ENCODE measurements at regions not wholly inside any gene's neighbourhood (a gene's known extent, or its start where the extent isn't known, plus 50 kb on each side); places are given as distances from the start of the nearest gene placed in this dataset.

GRCh38 chr6:222468-222867, 69.8 kb upstream of the DUSP22 start:
- no peak overlapping the region for H3K4me3 ChIP-seq (ENCODE audit: low read length)
- H3K27me3 ChIP-seq (ENCODE audit: control insufficient read depth, insufficient read depth, low read length), result no peaks in the 10 kb centered on the region
- H3K27ac ChIP-seq (ENCODE audit: low read length), result no peak overlapping the region
- H3K9ac ChIP-seq (ENCODE audit: low read length), result no peak overlapping the region
- no peaks in the 10 kb centered on the region for H3K9me3 ChIP-seq (ENCODE audit: control insufficient read depth, low read depth, low read length)
- H3K36me3 ChIP-seq (ENCODE audit: control insufficient read depth, low read depth, low read length), result no peaks in the 10 kb centered on the region
- peaks cover 3% of the 10 kb centered on the region for H3K4me1 ChIP-seq (ENCODE audit: control insufficient read depth, low read depth, low read length)

- Histone ChIP-seq H3K27me3 (ENCODE audit: control insufficient read depth, insufficient read depth, low read length) (no peaks in the 10 kb centered on the region), H3K4me3 (ENCODE audit: low read length) (no peak overlapping the region), H3K9me3 (ENCODE audit: control insufficient read depth, low read depth, low read length) (no peaks in the 10 kb centered on the region), H3K27ac (ENCODE audit: low read length) (no peak overlapping the region), H3K36me3 (ENCODE audit: control insufficient read depth, low read depth, low read length) (no peaks in the 10 kb centered on the region), H3K9ac (ENCODE audit: low read length) (no peak overlapping the region), H3K4me1 (ENCODE audit: control insufficient read depth, low read depth, low read length) (peaks cover 3% of the 10 kb centered on the region)
Measured at GRCh38 chr6:223136-223535, 69.2 kb upstream of the DUSP22 start.

GRCh38 chr6:223763-224162, 68.5 kb upstream of the DUSP22 start:
- Histone ChIP-seq H3K4me3 (ENCODE audit: low read length) (no peak overlapping the region), H3K27ac (ENCODE audit: low read length) (no peak overlapping the region), H3K4me1 (ENCODE audit: control insufficient read depth, low read depth, low read length) (peaks cover 3% of the 10 kb centered on the region), H3K36me3 (ENCODE audit: control insufficient read depth, low read depth, low read length) (no peaks in the 10 kb centered on the region), H3K9me3 (ENCODE audit: control insufficient read depth, low read depth, low read length) (no peaks in the 10 kb centered on the region), H3K9ac (ENCODE audit: low read length) (no peak overlapping the region), H3K27me3 (ENCODE audit: control insufficient read depth, insufficient read depth, low read length) (no peaks in the 10 kb centered on the region)

GRCh38 chr6:224350-224749, 67.9 kb upstream of the DUSP22 start:
- no peak overlapping the region for H3K9ac ChIP-seq (ENCODE audit: low read length)
- no peak overlapping the region for H3K27ac ChIP-seq (ENCODE audit: low read length)

GRCh38 chr6:225121-225721, 67.1 kb upstream of the DUSP22 start:
- H3K27me3 ChIP-seq (ENCODE audit: control insufficient read depth, insufficient read depth, low read length), result no peaks in the 10 kb centered on the region
- H3K9ac ChIP-seq (ENCODE audit: low read length), result no peak overlapping the region
- no peaks in the 10 kb centered on the region for H3K9me3 ChIP-seq (ENCODE audit: control insufficient read depth, low read depth, low read length)
- H3K4me1 ChIP-seq (ENCODE audit: control insufficient read depth, low read depth, low read length), result peaks cover 3% of the 10 kb centered on the region
- no peaks in the 10 kb centered on the region for H3K36me3 ChIP-seq (ENCODE audit: control insufficient read depth, low read depth, low read length)
- no peak overlapping the region for H3K27ac ChIP-seq (ENCODE audit: low read length)
- no peak overlapping the region for H3K4me3 ChIP-seq (ENCODE audit: low read length)

More at GRCh38 chr6:224350-224749, 67.9 kb upstream of the DUSP22 start:
- H3K4me3 ChIP-seq (ENCODE audit: low read length), result no peak overlapping the region
- no peaks in the 10 kb centered on the region for H3K27me3 ChIP-seq (ENCODE audit: control insufficient read depth, insufficient read depth, low read length)
- H3K4me1 ChIP-seq (ENCODE audit: control insufficient read depth, low read depth, low read length), result peaks cover 3% of the 10 kb centered on the region
- H3K9me3 ChIP-seq (ENCODE audit: control insufficient read depth, low read depth, low read length), result no peaks in the 10 kb centered on the region
- no peaks in the 10 kb centered on the region for H3K36me3 ChIP-seq (ENCODE audit: control insufficient read depth, low read depth, low read length)

- H3K9ac ChIP-seq (ENCODE audit: low read length), result no peak overlapping the region
- no peaks in the 10 kb centered on the region for H3K36me3 ChIP-seq (ENCODE audit: control insufficient read depth, low read depth, low read length)
- no peak overlapping the region for H3K4me3 ChIP-seq (ENCODE audit: low read length)
- H3K27me3 ChIP-seq (ENCODE audit: control insufficient read depth, insufficient read depth, low read length), result no peaks in the 10 kb centered on the region
- H3K9me3 ChIP-seq (ENCODE audit: control insufficient read depth, low read depth, low read length), result no peaks in the 10 kb centered on the region
- no peak overlapping the region for H3K27ac ChIP-seq (ENCODE audit: low read length)
- peaks cover 3% of the 10 kb centered on the region for H3K4me1 ChIP-seq (ENCODE audit: control insufficient read depth, low read depth, low read length)
Measured at GRCh38 chr6:225907-226306, 66.4 kb upstream of the DUSP22 start.

- Histone ChIP-seq H3K4me1 (ENCODE audit: control insufficient read depth, low read depth, low read length) (peaks cover 3% of the 10 kb centered on the region), H3K36me3 (ENCODE audit: control insufficient read depth, low read depth, low read length) (no peaks in the 10 kb centered on the region), H3K27ac (ENCODE audit: low read length) (no peak overlapping the region), H3K9me3 (ENCODE audit: control insufficient read depth, low read depth, low read length) (no peaks in the 10 kb centered on the region), H3K9ac (ENCODE audit: low read length) (no peak overlapping the region), H3K4me3 (ENCODE audit: low read length) (no peak overlapping the region), H3K27me3 (ENCODE audit: control insufficient read depth, insufficient read depth, low read length) (no peaks in the 10 kb centered on the region)
Measured at GRCh38 chr6:226516-227073, 65.7 kb upstream of the DUSP22 start.

- Histone ChIP-seq H3K9me3 (ENCODE audit: control insufficient read depth, low read depth, low read length) (no peaks in the 10 kb centered on the region), H3K27ac (ENCODE audit: low read length) (no peak overlapping the region), H3K27me3 (ENCODE audit: control insufficient read depth, insufficient read depth, low read length) (no peaks in the 10 kb centered on the region), H3K36me3 (ENCODE audit: control insufficient read depth, low read depth, low read length) (no peaks in the 10 kb centered on the region), H3K4me3 (ENCODE audit: low read length) (no peak overlapping the region), H3K9ac (ENCODE audit: low read length) (no peak overlapping the region), H3K4me1 (ENCODE audit: control insufficient read depth, low read depth, low read length) (peaks cover 3% of the 10 kb centered on the region)
Measured at GRCh38 chr6:227074-227782, 65.1 kb upstream of the DUSP22 start.

- H3K9me3 ChIP-seq (ENCODE audit: control insufficient read depth, low read depth, low read length), result no peaks in the 10 kb centered on the region
- H3K27me3 ChIP-seq (ENCODE audit: control insufficient read depth, insufficient read depth, low read length), result no peaks in the 10 kb centered on the region
- no peak overlapping the region for H3K27ac ChIP-seq (ENCODE audit: low read length)
- H3K4me3 ChIP-seq (ENCODE audit: low read length), result no peak overlapping the region
- no peaks in the 10 kb centered on the region for H3K36me3 ChIP-seq (ENCODE audit: control insufficient read depth, low read depth, low read length)
- H3K4me1 ChIP-seq (ENCODE audit: control insufficient read depth, low read depth, low read length), result peaks cover 3% of the 10 kb centered on the region
- no peak overlapping the region for H3K9ac ChIP-seq (ENCODE audit: low read length)
Measured at GRCh38 chr6:227812-228338, 64.4 kb upstream of the DUSP22 start.

- Histone ChIP-seq H3K36me3 (ENCODE audit: control insufficient read depth, low read depth, low read length) (no peaks in the 10 kb centered on the region), H3K4me3 (ENCODE audit: low read length) (no peak overlapping the region), H3K27me3 (ENCODE audit: control insufficient read depth, insufficient read depth, low read length) (no peaks in the 10 kb centered on the region), H3K9me3 (ENCODE audit: control insufficient read depth, low read depth, low read length) (no peaks in the 10 kb centered on the region), H3K4me1 (ENCODE audit: control insufficient read depth, low read depth, low read length) (no peaks in the 10 kb centered on the region), H3K27ac (ENCODE audit: low read length) (no peak overlapping the region), H3K9ac (ENCODE audit: low read length) (no peak overlapping the region)
Measured at GRCh38 chr6:228881-229651, 63.2 kb upstream of the DUSP22 start.

GRCh38 chr6:231779-232178, 60.5 kb upstream of the DUSP22 start:
- Histone ChIP-seq H3K4me1 (ENCODE audit: control insufficient read depth, low read depth, low read length) (peaks cover 10% of the 10 kb centered on the region), H3K27me3 (ENCODE audit: control insufficient read depth, insufficient read depth, low read length) (no peaks in the 10 kb centered on the region)

More at GRCh38 chr6:231779-232178, 60.5 kb upstream of the DUSP22 start:
- Histone ChIP-seq H3K9ac (ENCODE audit: low read length) (no peak overlapping the region), H3K4me3 (ENCODE audit: low read length) (no peak overlapping the region), H3K27ac (ENCODE audit: low read length) (no peak overlapping the region), H3K9me3 (ENCODE audit: control insufficient read depth, low read depth, low read length) (no peaks in the 10 kb centered on the region), H3K36me3 (ENCODE audit: control insufficient read depth, low read depth, low read length) (no peaks in the 10 kb centered on the region)
